Liver (tissue), 8 donors: ENCODE measurements at regions not wholly inside any gene's neighbourhood (a gene's known extent, or its start where the extent isn't known, plus 50 kb on each side); places are given as distances from the start of the nearest gene placed in this dataset.

ENCODE experiments used
- DNase-seq: peaks from one replicate; pipeline ENCODE4 v3.0.0-alpha.2; 2017; ENCODE audit warnings: low spot score
- H3K27ac ChIP-seq, 2 donors: one replicate each; pipeline ENCODE4 v1.7.0; 2013; ENCODE audit warnings: inconsistent platforms in 2 of 2, low read length in 2 of 2, control low read depth in 1 of 2, low read depth in 1 of 2, mild to moderate bottlenecking in 1 of 2
- H3K27me3 ChIP-seq, 4 donors: one replicate each; pipeline versions ENCODE4 v1.6.1 to v1.7.0; 2013; ENCODE audit warnings: low read length in 3 of 4, inconsistent platforms in 1 of 4, mild to moderate bottlenecking in 1 of 4, moderate library complexity in 1 of 4; ENCODE audit not compliant: control insufficient read depth in 4 of 4, insufficient read depth in 4 of 4
- H3K36me3 ChIP-seq, 4 donors: one replicate each; pipeline versions ENCODE4 v1.6.1 to v1.7.0; 2013; ENCODE audit warnings: low read length in 3 of 4, mild to moderate bottlenecking in 3 of 4, low read depth in 1 of 4, moderate library complexity in 1 of 4; ENCODE audit not compliant: control insufficient read depth in 4 of 4, insufficient read depth in 3 of 4
- H3K4me1 ChIP-seq, 4 donors: one replicate each; pipeline versions ENCODE4 v1.6.1 to v1.7.0; 2013; ENCODE audit warnings: low read length in 3 of 4, mild to moderate bottlenecking in 3 of 4, moderate library complexity in 1 of 4; ENCODE audit not compliant: control insufficient read depth in 4 of 4, insufficient read depth in 4 of 4
- H3K4me3 ChIP-seq, 3 donors: one replicate each; pipeline versions ENCODE4 v1.6.1 to v1.7.0; 2013; ENCODE audit warnings: low read length in 3 of 3, control low read depth in 1 of 3, low read depth in 1 of 3, mild to moderate bottlenecking in 1 of 3
- H3K9ac ChIP-seq, 2 donors: one replicate each; pipeline ENCODE4 v1.7.0; 2013; ENCODE audit warnings: low read length in 2 of 2, mild to moderate bottlenecking in 2 of 2, moderate library complexity in 2 of 2, control low read depth in 1 of 2, low read depth in 1 of 2
- H3K9me3 ChIP-seq, 4 donors: one replicate each; pipeline versions ENCODE4 v1.6.1 to v1.7.0; 2013; ENCODE audit warnings: low read length in 3 of 4; ENCODE audit not compliant: control insufficient read depth in 4 of 4
- CTCF ChIP-seq: fragments of 150-350 bp; IDR thresholded peaks from 2 replicates; pipeline ENCODE4 v1.5.1; 2017; ENCODE audit warnings: improper control_type of control experiment, low read depth, low read length; ENCODE audit not compliant: missing input control
- FOXA1 ChIP-seq: IDR thresholded peaks from 2 replicates; pipeline ENCODE4 v1.6.1; 2016; ENCODE audit warnings: antibody characterized with exemption
- FOXA2 ChIP-seq: IDR thresholded peaks from 2 replicates; pipeline ENCODE4 v1.6.1; 2016; ENCODE audit warnings: antibody characterized with exemption
- GABPA ChIP-seq, 2 donors: IDR thresholded peaks in 1 of 2; conservative IDR thresholded peaks in 1 of 2; 2 replicates each; pipeline ENCODE4 v1.6.1; 2016; ENCODE audit warnings: antibody characterized with exemption in 2 of 2, mild to moderate bottlenecking in 1 of 2, moderate library complexity in 1 of 2
- HNF4A ChIP-seq, 2 donors: conservative IDR thresholded peaks; 2 replicates each; pipeline ENCODE4 v1.6.1; 2016; ENCODE audit warnings: antibody characterized with exemption in 2 of 2, mild to moderate bottlenecking in 2 of 2
- HNF4G ChIP-seq: IDR thresholded peaks from 2 replicates; pipeline ENCODE4 v1.6.1; 2016; ENCODE audit warnings: antibody characterized with exemption
- JUND ChIP-seq, 2 donors: IDR thresholded peaks; 2 replicates each; pipeline ENCODE4 v1.6.1; 2016; ENCODE audit warnings: antibody characterized with exemption in 2 of 2
- MAX ChIP-seq: IDR thresholded peaks from 2 replicates; pipeline ENCODE4 v1.6.1; 2016; ENCODE audit warnings: antibody characterized with exemption
- NR2F2 ChIP-seq: IDR thresholded peaks from 2 replicates; pipeline ENCODE4 v1.6.1; 2016; ENCODE audit warnings: antibody characterized with exemption
- REST ChIP-seq: IDR thresholded peaks from 2 replicates; pipeline ENCODE4 v1.6.1; 2016; ENCODE audit warnings: antibody characterized with exemption, mild to moderate bottlenecking
- RXRA ChIP-seq, 2 donors: IDR thresholded peaks; 2 replicates each; pipeline ENCODE4 v1.6.1; 2017 to 2018; ENCODE audit warnings: antibody characterized with exemption in 2 of 2, mild to moderate bottlenecking in 1 of 2
- SP1 ChIP-seq: IDR thresholded peaks from 2 replicates; pipeline ENCODE4 v1.6.1; 2018; ENCODE audit warnings: antibody characterized with exemption, mild to moderate bottlenecking
- ZBTB33 ChIP-seq: IDR thresholded peaks from 2 replicates; pipeline ENCODE4 v1.6.1; 2016; ENCODE audit warnings: antibody characterized with exemption
- WGBS: extraction: QIAGEN DNeasy Blood & Tissue Kit; methylation state at CpG from one replicate; pipeline ENCODE4 v1.1.7; 2013; 5-methylcytosine and 5-hydroxymethylcytosine counted together
- donor health status: healthy.
- donor health status: healthy.
- donor health status: healthy.
- donor health status: healthy.
- donor health status: healthy.

GRCh38 chr5:3197304-3198073 lies 398.1 kb upstream of the IRX1 start:
- H3K4me3 ChIP-seq, result no peak overlapping the region
- peaks cover 0 to 18% (median 3%) of the 10 kb centered on the region in 4 donors for H3K27me3 ChIP-seq
- no peak overlapping the region for H3K27ac ChIP-seq
- TF ChIP-seq NR2F2 (no peak), HNF4G (no peak)
- WGBS, result 9% methylated on average over 29 of the region's 29 CpGs
- H3K36me3 ChIP-seq, result no peaks in the 10 kb centered on the region
- no peaks in the 10 kb centered on the region for H3K9me3 ChIP-seq
- no peaks in the 10 kb centered on the region for H3K4me1 ChIP-seq
- no peak overlapping the region for H3K9ac ChIP-seq
- DNase-seq, result no peak

- Histone ChIP-seq H3K4me3 (no peak overlapping the region), H3K9ac (no peak overlapping the region), H3K36me3 (no peaks in the 10 kb centered on the region), H3K27ac (no peak overlapping the region), H3K4me1 (no peaks in the 10 kb centered on the region), H3K27me3 (peaks cover 0 to 18% (median 4%) of the 10 kb centered on the region in 4 donors), H3K9me3 (no peaks in the 10 kb centered on the region)
- TF ChIP-seq HNF4A (conservative IDR thresholded peaks at IDR 0.05) (no peak), FOXA1 (no peak), REST (no peak), NR2F2 (no peak), SP1 (no peak)
- no peak for DNase-seq
- 52% methylated on average over 8 of the region's 8 CpGs for WGBS
Measured at GRCh38 chr5:3195994-3196393, 399.6 kb upstream of the IRX1 start.

- no peak overlapping the region for H3K4me3 ChIP-seq
- H3K4me1 ChIP-seq, result no peaks in the 10 kb centered on the region
- peaks cover 0 to 18% (median 4%) of the 10 kb centered on the region in 4 donors for H3K27me3 ChIP-seq
- no peaks in the 10 kb centered on the region for H3K36me3 ChIP-seq
- DNase-seq, result no peak
- TF ChIP-seq NR2F2 (no peak), MAX (no peak), HNF4A (conservative IDR thresholded peaks at IDR 0.05) (no peak), FOXA1 (no peak), FOXA2 (no peak), CTCF (no peak), REST (no peak), JUND (IDR thresholded peaks at IDR 0.05) (no peak), ZBTB33 (no peak), SP1 (no peak), GABPA (IDR thresholded peaks at IDR 0.05 in 1 of 2, conservative IDR thresholded peaks at IDR 0.05 in 1 of 2) (no peak), RXRA (IDR thresholded peaks at IDR 0.05) (no peak)
- WGBS, result 32% methylated on average over 13 of the region's 13 CpGs
- no peak overlapping the region for H3K27ac ChIP-seq
- H3K9ac ChIP-seq, result no peak overlapping the region
- H3K9me3 ChIP-seq, result no peaks in the 10 kb centered on the region
Measured at GRCh38 chr5:3194684-3195083, 400.9 kb upstream of the IRX1 start.
